ENCODE measurements at regions not wholly inside any gene's neighbourhood (a gene's known extent, or its start where the extent isn't known, plus 50 kb on each side); places are given as distances from the start of the nearest gene placed in this dataset.

DNA sequence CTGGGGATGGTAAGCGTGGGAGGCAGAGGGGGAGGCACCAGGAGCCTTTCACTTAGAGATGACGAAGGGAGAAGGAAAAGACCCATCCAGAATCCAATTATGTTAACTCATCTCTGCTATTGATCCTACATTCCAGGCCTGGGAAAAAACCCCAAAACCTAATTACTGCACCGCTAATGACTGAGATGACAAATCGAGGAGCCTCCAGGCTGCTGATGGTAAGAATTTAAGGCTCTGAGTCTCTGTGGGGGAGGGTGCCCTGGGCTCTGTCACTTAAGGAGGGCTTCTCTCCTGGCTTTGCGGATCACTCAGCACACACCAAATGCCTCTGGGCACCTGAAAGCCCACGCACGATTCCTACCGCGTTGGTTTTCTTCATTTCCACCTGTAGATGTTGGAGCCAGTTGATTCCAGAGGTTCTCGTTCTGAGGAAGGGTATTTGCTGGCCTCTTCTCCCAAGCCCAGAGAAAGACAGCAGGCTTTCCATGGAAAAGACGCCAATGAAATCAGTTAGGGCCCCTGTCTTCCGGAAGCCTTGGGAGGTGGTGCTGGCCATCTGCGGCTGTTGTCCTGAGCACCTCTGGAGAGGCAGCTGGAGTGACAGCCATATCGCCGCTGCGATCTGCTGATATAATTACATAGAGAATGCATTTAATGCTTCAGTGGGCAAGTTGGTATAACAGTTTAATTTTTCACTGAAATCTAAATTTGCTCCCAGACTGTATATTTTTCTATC, 751.2 kb downstream of the BRD1 start:
- DNase-seq: no peak

DNA sequence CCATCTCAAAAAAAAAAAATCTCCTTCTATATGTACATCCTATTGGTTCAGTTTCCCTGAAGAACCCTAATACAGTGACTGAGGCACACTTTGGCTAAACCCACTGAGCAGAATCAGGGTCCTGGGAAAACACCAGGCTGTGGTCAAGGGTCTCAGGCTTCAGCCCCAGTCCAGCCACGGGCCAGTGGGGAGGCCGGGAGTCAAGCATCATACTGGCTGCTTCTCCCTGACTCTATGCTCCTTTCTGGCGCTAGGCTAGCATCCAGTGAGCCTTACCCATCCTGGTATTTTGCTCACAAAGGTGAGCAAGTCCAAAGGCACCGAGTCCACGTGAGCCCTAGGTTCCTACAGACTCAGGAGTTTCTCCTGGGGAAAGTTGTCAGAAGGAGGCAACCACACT, 752.5 kb downstream of the BRD1 start:
- no peak for DNase-seq

DNA sequence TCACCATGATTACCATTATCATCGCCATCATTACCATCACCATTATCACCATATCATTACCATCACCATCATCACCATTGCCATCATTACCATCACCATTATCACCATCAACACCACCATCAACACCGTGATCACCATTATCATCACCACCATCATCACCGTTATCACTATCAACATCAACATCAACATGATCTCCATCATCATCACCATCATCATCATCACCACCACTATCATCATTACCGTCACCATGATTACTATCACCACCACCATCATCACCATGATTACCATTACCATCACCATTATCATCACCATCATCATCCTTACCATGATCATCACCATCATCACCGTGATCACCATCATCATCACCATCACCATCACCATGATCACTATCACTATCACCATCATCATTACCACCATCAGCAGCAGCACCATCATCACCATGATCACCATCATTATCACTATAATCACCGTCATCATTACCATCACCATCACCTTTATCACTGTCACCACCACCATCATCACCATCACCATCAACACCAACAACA, 753.7 kb downstream of the BRD1 start:
- DNase-seq: no peak

DNA sequence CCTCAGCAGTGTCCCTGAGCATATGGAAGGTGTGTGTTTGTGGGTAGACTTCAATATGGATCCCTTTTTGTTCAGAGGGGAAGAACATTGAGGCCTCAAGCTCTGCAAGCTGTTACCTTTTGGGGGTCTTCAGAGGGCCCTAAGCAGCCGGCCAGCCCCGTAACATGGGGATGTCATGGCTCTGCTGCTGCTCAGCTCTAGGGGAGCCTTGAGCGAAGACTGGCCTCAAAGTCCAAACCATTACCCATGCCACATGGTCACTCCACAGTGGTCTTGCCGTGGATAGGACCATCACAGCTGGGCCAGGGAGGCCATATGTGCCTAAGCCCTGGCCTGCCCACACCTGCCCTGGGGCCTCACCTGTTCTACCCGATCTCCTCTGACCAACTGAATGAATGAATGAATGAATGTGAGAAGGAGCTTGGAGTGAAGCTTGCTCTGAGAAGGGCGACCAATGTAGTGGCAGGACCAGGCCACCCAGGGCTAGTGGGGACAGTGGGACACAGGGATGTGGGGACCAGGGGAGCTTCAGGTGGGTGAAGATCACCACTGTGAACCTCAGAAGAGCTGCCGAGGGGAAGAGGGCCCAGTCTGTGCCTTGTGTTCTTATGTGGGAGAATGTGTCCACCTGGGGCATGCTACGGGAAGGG, 754.6 kb downstream of the BRD1 start:
- DNase-seq: no peak

DNA sequence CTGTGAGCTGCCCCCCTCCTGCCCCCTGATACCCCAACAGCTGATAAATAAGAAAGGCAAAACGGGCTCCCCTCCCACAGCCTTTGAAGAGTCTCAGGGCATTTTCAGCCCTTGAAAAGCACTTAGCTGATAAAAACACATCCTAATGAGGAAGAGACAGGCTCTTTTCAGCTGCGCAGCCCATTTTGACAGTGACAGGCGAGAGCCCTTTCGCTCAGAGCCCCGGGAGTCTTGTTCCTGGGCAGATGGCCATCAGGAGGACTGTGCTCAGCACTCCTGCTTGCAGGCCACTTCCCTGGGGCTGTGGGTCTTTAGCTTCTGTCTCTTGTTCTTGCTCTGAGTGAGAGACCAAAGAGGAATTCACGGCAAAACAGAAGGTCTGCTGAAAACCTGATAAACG, 757.2 kb downstream of the BRD1 start:
- no peak for DNase-seq

DNA sequence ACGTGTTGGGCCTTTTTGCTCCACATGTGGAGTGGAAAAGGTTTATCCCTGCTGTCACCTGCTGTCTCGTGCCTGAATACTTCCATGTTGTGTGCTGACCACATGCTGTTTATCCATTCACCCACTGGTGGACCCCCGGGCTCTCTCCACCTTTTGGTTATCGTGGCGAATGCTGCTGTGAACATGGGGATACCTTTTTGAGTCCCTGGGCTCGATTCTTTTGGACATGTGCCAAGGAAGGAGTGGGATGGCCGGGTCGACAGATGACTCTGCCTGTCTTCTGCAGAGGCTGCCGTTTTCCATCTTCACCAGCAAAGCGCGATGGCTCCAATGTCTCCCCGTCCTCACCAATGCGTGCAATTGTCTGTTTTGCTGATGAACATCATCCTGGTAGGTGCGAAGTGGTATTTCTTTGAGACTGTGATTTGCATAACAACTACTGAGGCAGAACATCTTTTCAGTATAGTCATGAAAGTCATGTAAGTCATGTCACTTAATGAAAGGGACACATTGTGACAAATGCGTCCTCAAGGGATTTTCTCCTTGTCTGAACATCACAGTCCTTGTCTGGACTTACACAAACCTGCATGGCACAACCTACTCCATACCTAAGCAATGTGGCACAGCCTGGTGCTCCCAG, 758.7 kb downstream of the BRD1 start:
- no peak for DNase-seq

DNA sequence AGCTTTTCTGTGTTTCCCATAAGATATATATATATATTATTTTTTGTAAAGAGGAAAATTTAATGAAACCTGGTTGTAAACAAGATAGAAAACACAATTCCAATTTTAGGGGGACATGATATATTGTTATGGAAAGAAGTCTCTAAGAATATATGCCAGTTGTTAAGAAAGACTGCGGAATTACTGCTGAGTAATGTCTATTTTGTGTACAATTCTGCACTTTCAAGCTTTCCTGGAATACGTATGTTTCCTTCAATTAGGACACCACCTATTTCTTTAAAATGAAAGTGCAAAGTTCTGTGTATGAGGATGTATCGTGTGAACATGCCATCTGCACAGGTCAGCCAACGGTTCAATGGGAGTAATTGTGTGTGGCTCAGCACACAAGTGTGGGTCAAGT, 760.2 kb downstream of the BRD1 start:
- no peak for DNase-seq

DNA sequence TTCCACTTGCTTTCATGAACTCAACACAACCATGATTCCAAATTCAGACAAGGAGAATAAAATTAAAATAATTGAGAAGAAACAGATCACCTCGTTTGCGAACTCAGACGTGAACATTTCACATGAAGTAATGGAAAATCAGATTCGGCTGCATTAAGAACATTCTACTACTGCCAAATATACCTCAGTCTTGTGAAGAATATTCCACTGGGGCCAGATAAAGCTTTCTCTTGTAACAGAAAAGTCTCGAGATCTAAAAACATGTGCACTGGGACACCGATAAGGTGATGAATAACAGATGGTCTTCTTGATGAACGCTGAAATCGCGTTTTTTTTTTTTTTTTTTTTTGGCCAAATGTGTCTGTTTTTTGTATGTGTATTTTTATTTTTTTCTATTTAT, 761.1 kb downstream of the BRD1 start:
- DNase-seq: no peak

DNA sequence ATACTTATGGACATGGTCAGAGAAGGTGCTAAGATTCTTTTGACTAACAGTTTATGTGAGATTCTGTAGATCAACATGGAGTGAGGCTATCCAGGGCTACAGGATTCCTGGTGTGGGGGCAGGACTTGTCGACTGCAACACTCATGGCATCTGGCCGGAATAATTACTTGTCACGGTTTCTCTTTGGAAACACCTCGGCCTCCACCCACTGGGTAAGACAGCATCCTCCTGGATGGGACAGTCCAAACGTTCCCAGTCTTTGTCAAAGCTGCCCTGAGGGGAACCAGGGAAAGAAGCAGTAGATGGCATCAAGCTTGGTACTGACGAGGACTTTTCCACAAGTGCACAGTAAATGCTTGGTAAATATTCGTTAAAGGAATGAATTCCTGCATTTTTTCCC, 762.8 kb downstream of the BRD1 start:
- no peak for DNase-seq

DNA sequence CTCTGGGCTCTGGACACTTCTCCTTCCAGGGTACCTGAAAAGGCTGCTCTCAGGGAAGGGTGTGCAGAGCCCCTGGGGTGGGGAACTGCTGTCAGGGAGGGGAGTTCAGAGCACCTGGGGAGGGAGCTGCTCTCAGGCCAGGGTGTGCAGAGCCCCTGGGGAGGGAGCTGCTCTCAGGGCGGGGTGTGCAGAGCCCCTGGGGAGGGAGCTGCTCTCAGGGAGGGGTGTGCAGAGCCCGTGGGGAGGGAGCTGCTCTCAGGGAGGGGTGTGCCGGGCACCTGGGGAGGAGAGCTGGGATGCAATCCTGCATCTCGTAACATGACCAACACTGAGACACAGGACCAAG, 764.2 kb downstream of the BRD1 start:
- DNase-seq: no peak

DNA sequence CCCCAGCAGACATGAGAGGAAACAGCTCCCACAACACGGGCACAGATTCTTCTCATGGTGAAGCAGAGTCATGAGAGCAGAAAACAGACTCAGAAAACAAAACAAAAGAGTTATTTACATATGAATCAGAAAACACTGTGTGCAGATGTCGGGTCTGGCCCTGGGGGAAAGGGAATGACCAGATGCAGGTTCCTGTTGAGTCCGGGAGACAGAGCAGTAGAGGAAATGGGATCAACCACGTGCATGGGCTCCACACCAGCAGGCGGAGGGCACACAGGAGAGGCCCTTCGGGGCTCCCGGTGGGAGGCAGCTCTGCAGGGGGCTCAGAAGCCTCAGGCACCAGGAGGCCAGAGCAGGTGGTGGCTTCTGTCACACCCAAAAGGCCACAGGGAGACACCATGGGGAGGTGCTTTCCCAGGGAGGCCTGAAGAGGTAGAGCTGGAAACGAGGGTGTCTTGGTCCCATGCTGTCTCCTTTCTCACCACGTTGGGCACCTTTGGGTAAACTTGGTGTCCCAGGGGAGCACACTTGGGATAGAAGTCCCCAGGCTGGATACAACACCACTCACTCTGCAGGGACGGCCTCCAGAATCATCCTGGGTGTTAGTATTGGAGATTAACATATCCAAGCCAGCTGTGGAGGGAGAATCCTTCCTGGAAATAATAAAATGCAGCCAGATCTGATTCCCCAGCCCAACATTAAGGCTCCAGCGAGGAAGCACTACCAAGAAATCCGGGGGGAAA, 764.7 kb downstream of the BRD1 start:
- DNase-seq: no peak

DNA sequence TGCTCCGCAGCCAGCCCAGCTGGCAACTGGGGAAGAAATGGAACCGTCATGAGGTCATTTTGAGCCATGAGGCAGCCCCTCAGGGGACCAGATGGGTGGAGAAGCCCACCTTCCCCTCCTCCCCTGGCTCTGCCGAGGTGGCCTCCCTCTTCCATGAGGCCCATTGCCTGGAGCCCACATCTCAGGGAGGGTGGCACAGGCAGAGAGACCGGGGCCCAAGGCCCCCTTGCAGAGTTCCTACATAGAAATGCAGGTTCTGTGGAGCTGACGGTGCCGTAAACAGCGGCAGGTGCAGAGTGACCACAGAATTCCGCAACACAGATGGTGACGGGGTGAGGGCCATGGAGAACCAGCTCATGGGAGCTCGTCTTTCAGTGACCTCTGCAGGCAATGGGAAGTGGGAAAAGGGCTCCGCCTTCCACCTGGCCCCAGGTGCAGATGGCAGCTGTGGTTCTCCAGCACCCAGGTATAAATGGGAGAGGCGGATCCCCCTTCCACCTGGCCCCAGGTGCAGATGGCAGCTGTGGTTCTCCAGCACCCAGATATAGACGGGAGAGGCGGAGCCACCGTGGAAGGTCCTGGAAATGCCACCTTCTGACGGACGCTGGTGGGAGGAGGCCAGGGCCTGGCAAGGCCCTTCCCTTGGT, 765.4 kb downstream of the BRD1 start:
- no peak for DNase-seq

DNA sequence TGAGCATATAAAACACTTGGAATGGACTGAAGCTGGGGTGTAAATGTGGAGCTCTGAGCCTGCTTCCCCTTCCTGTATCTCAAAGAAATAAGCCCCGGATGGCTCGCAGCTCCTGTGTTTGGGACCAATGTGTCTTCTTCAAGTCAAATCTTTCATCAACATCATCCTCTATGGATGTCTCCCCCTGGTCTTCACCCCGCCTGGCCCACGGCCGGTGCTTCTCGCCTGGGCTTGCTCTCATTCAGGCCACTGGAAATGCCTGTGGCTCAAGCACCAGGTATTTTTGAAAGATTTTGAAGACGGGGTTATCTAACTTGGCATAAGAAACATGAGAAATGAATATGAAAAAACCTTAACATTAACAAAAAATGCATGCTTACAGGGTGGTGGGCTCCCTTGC, 769.8 kb downstream of the BRD1 start:
- no peak for DNase-seq

DNA sequence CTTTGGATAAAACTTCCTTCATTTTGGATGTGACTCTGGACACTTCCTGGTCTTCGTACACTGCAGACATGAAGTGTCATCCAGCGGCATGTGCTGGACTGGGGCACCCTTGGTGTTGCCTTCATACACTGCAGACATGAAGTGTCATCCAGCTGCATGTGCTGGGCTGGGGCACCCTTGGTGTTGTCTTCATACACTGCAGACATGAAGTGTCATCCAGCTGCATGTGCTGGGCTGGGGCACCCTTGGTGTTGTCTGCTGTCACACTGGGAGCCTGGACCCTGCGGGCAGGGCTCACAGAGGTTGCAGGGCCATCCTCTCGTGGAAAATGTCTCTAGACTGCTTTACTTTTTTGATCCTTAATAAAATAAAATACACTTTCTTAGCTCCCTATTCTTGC, 771.4 kb downstream of the BRD1 start:
- no peak for DNase-seq

DNA sequence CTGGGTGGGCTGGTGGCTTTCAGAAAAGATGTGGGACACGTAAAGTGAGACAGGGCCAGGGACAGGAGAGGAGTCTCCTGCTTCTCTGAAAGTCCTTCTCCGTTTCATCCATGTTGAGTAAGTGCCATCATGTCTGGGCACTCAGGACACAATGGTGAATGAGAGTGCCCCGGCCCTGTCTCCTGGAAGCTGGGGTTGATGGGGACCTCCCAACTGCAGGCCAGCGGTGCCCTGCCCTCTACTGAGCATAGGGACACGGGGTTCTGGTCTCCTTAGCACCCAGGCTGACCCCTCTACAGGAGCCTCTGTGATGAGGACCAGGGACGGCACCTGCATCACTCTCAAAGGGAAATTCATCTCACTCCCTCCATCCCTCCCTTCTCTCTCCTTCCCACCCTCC, 772.3 kb downstream of the BRD1 start:
- no peak for DNase-seq

DNA sequence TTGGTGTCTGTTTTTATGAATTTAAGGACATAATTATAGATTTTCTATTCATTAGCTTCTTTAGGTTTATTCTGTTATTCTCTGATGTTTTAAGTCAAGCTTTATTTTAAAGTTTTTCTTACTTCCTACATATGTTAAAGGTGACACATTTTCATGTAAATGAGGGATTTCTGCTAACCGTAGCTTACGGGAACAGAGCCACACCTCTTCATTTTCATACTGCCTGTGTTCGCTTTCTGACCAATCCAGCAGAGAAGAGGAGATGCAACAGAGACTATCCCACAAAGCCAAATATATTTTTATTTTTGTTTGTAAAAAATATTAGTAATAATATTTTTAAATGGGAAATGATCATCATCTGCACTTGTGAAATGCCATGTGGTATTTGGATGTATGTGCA, 774.1 kb downstream of the BRD1 start:
- DNase-seq: no peak

DNA sequence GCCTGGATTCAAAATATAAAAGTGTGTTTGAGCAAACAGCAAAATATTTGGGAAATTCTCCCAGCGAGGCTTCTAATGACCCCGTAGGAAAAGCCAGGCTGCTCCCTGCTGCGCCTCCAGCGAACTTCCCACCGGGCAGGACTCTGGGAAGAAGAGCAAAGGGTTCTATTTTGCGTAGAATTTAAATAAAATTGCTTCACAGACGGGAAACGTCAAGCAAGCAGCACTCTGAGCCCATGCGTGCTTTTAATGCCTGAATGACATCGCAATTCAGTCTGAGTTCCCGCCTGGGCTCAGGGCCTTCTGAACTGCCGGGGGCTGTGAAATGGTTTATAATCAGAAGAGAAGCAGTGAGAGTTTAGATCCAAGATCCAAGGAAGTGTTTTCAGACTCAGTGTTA, 775.1 kb downstream of the BRD1 start:
- DNase-seq: no peak

DNA sequence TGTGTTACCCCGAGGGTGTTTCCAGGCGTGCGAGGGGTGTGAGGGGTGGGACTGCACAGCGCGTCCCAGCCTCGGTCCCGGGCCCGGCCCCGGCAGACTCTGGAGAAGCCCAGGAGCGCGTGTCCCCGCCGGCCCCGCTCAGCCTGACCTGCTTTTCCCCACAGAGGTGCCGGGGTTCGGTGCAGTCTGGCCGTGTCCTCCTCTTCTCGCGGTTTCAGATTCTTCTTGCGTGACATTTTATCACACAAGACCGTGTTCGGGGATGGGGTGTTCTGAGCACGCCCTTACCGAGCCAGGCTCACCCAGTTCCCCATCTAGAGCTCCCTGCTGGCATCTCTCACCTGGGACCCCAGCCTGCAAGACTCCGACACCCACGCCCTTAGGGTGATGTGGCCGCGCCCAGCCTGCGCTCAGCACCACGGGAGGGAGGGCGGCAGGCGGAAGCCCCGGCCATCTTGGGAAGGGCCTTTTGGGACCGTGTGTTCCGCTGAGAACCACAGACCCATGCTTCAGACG, 775.6 kb downstream of the BRD1 start:
- DNase-seq: peak; percentile 43

DNA sequence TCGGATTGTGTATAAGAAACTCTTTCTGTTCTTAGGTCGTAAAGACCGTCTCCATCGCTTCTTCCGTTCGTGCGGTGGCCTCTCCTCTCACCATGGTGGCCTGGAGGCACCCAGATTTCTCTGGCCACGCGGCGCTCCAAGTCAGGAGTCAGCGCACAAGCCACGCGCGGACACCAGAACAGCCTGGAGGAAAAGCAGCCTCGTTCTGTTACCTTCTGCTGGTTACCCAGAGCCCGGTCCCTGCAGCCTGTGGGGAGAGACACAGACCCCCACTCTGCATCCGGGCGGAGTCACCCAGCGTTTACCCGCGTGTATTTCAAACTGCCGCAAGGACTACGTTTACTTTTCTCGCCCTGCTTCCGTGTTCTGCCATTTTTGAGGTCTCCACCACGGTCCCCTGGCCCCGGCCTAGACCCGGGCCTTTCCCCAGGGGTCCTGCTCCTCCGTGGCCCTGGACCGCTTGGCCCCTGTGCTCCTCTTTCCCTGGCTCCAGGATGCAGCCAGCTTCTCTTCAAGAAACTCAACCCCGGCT, 776.1 kb downstream of the BRD1 start:
- no peak for DNase-seq

DNA sequence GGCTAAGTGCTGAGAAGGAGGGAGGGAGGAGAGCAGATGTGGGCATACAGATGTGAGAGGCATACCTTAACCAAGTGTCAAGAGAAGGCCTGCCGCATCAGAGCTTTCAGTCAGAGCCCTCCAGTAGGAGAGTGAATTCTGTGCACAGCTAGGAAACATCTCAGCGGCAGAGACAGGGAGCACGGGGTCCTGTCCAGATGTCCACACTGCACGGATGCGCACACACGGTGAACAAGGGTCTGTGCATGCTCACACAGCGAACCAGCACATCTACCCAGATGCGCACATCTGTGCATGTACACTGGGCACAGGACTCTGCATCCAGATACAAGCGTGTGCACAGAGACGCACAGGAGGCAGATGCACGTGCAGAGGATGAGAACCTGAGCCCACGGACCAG, 778.0 kb downstream of the BRD1 start:
- DNase-seq: no peak

DNA sequence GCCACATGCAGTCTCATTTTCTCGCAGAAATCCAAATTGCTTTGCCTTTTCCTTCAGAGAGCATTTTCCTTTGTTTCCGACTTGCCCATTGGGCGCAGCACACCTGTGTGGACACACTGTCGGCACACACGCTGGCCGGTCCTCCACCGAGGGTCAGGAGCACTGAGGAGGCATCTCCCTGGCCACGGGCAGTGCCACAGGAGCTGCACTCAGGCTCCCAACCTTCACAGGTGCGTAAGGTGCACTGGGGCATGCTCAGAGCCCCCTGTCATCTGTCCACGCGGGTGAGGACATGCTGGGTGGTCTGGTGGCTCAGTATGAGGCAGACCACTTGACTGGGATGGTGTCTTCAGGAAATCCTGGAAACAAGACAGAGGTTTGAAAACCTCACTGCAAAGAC, 779.1 kb downstream of the BRD1 start:
- no peak for DNase-seq

DNA sequence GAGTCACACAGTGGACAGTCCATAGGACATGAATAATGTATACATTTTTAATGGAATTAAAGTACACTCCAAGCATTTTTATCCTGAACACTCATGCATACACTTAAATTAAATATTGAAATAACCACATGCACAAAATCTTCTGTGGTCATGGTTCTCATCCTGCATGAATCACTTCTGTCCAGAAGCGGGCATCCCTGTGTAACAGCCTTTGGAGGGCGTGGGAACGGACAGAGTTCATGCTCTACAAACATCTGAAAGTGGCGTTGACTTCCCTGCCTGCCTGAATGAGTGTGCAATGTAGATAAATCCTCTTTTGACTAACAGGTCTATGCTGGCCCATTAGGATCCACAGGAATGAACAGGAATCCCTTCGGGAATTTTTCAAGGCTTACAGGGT, 780.2 kb downstream of the BRD1 start:
- DNase-seq: no peak
